Epithelial cell of proximal tubule (primary cell): ENCODE measurements at regions not wholly inside any gene's neighbourhood (a gene's known extent, or its start where the extent isn't known, plus 50 kb on each side); places are given as distances from the start of the nearest gene placed in this dataset.
"Not testable (repeated sequence)": the region's sequence is repeated elsewhere in the genome, so short reads cannot be mapped to it uniquely, and the experiment has no call there.

ENCODE experiments used
- DNase-seq: peaks from one replicate; pipeline ENCODE4 v3.0.0-alpha.2; 2011; ENCODE audit warnings: low read depth
- H3K4me3 ChIP-seq: 2 replicates; pipeline ENCODE4 v1.5.1; 2011; ENCODE audit warnings: low read depth, mild to moderate bottlenecking, low read length
- TF ChIP-seq, protein P1 (sequence below): conservative IDR thresholded peaks from 2 replicates; pipeline ENCODE4 v1.5.1; 2012; ENCODE audit warnings: low read depth, mild to moderate bottlenecking, low read length

DNA sequence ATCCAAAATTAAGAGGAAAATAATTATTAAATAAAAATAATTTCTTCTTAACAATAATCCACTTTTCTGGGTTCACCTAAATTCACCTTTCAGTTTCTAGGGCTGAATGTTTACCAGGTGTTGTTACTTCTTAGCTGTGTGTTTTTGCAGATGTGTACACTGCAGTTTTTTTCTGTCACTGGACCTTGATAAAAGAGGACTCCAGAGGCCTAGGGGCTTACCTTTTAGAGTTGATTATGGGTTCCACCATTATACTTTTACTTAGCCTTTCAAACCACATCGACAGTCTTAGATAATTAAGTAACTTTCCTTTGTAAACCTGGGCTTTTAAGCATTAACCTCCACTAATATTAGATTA is 766.5 kb downstream of the BCKDHB start:
- DNase-seq, result no peak
- no peak overlapping the region for H3K4me3 ChIP-seq
- TF ChIP-seq, protein P1, sequence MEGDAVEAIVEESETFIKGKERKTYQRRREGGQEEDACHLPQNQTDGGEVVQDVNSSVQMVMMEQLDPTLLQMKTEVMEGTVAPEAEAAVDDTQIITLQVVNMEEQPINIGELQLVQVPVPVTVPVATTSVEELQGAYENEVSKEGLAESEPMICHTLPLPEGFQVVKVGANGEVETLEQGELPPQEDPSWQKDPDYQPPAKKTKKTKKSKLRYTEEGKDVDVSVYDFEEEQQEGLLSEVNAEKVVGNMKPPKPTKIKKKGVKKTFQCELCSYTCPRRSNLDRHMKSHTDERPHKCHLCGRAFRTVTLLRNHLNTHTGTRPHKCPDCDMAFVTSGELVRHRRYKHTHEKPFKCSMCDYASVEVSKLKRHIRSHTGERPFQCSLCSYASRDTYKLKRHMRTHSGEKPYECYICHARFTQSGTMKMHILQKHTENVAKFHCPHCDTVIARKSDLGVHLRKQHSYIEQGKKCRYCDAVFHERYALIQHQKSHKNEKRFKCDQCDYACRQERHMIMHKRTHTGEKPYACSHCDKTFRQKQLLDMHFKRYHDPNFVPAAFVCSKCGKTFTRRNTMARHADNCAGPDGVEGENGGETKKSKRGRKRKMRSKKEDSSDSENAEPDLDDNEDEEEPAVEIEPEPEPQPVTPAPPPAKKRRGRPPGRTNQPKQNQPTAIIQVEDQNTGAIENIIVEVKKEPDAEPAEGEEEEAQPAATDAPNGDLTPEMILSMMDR, result no peak

DNA sequence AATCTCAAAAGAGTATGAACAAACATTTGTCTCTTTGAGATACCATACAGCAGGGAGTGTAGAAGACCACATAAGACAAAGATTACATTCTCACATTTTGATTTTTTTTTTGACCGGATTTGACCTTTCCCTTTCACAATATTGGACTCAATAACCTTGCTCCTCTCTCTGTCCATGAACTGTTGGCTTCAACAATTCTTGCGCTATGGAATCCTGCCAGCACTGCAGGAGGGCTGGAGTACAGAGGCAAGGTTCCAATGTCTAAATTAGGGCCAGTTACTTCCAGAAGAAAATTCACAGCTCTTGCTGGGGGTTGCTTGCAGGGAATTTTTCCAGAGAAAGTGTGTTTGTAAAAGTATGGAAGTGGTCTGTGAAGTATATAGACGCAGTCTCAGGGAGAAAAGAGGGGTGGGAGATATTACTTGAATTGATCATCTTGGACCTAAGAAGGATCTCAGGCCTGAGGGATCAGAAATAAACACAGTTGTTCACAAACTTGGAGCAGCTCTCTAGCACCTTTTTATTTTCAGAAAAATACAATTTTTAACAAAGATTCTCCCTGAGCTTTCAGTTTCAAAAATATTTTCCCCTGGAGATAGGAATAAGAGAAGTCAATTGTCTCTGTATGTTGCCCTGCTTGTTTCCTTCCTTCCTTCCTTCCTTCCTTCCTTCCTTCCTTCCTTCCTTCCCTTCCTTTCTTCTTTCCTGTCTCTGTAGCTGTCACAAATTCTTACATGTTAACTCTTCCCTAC is 765.9 kb downstream of the BCKDHB start:
- H3K4me3 ChIP-seq, result no peak overlapping the region
- no peak for DNase-seq
- TF ChIP-seq, protein P1, result no peak

DNA sequence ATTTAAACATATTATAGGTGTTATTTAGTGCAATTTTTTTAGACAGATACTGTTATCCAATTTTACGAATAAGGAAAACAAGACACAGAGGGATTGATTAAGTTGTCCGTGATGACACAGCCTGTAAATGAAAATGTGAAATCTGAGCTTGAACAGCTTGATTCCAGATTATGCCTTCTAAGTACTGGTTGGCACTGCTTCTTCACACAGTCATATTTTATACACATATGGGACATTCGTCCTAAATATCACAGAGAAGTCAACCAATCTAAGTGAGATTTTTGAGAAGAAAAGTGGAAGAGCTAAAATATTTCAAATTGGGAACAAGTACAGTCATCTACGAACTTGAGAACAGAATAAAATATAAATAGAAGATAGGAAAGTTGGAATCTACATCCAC is 756.3 kb downstream of the BCKDHB start:
- TF ChIP-seq, protein P1, result no peak

GRCh38 chr6:80860107-80860506 is 753.6 kb downstream of the BCKDHB start:
- DNase-seq, result no peak
- H3K4me3 ChIP-seq, result no peak overlapping the region
- TF ChIP-seq, protein P1, result no peak

More for the DNA sequence above, 756.3 kb downstream of the BCKDHB start:
- H3K4me3 ChIP-seq, result no peak overlapping the region
- DNase-seq, result no peak

GRCh38 chr6:80847973-80848372 is 741.5 kb downstream of the BCKDHB start:
- not testable (repeated sequence) for H3K4me3 ChIP-seq, DNase-seq

DNA sequence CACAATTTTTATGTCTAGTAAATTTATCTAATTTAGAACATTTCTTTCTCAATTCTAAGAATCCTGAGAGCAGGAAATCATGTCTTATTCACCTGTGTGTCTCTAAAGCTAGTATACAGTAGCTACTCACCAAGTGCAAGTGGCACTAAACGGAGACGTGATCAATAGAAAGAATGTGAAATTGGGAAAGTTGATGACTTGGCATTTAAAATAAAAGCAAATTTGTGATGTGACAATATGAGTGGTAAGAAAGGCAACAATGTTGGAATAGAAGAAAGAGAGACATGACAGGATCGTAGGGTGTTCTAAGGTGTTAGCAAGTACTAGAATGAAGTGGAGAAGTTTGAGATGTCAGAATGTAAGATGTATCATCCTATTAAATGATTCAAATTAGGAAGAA is 725.9 kb downstream of the BCKDHB start:
- TF ChIP-seq, protein P1, result no peak
- DNase-seq, result no peak
- H3K4me3 ChIP-seq, result no peak overlapping the region

- TF ChIP-seq, protein P1, result no peak
- no peak for DNase-seq
- H3K4me3 ChIP-seq, result no peak overlapping the region
Measured at GRCh38 chr6:80793411-80793810, 686.9 kb downstream of the BCKDHB start.

GRCh38 chr6:80792151-80792550 is 685.7 kb downstream of the BCKDHB start:
- no peak for DNase-seq
- H3K4me3 ChIP-seq, result no peak overlapping the region

More at GRCh38 chr6:80792151-80792550, 685.7 kb downstream of the BCKDHB start:
- TF ChIP-seq, protein P1, result no peak
